Activated CD8-positive, alpha-beta memory T cell treated with anti-CD3 and anti-CD28 coated beads for 48 hours (primary cell): ENCODE measurements at regions not wholly inside any gene's neighbourhood (a gene's known extent, or its start where the extent isn't known, plus 50 kb on each side); places are given as distances from the start of the nearest gene placed in this dataset.

ENCODE experiments used
- DNase-seq, 3 experiments: peaks; one replicate each; pipeline ENCODE4 v3.0.0-alpha.2; 2020; ENCODE audit warnings: low read depth in 2 of 3, low spot score in 2 of 3

GRCh38 chr3:16658004-16658924 lies 53.0 kb upstream of the DAZL start:
- DNase-seq: no peak

GRCh38 chr3:16658925-16659793 lies 53.9 kb upstream of the DAZL start:
- DNase-seq: no peak

- no peak for DNase-seq
Observed at GRCh38 chr3:16663854-16664712, 58.9 kb upstream of the DAZL start.

GRCh38 chr3:16665282-16665741 lies 60.1 kb upstream of the DAZL start:
- DNase-seq: no peak

GRCh38 chr3:16666206-16666605 lies 61.0 kb upstream of the DAZL start:
- DNase-seq: no peak

- no peak for DNase-seq
Observed at GRCh38 chr3:16667633-16668032, 62.4 kb upstream of the DAZL start.

GRCh38 chr3:16668776-16669545 lies 63.7 kb upstream of the DAZL start:
- no peak for DNase-seq

- DNase-seq: no peak
Observed at GRCh38 chr3:16670191-16670590, 65.0 kb upstream of the DAZL start.

- DNase-seq: no peak
Observed at GRCh38 chr3:16671690-16672089, 66.5 kb upstream of the DAZL start.

GRCh38 chr3:16673530-16673929 lies 68.3 kb upstream of the DAZL start:
- DNase-seq: no peak

GRCh38 chr3:16675805-16676204 lies 70.6 kb upstream of the DAZL start:
- no peak for DNase-seq

GRCh38 chr3:16686679-16687078 lies 81.5 kb upstream of the DAZL start:
- DNase-seq: no peak

- DNase-seq: no peak
Observed at GRCh38 chr3:16687221-16687620, 82.0 kb upstream of the DAZL start.

- no peak for DNase-seq
Observed at GRCh38 chr3:16692486-16693344, 87.5 kb upstream of the DAZL start.

GRCh38 chr3:16693820-16694219 lies 88.6 kb upstream of the DAZL start:
- DNase-seq: no peak

- DNase-seq: no peak
Observed at GRCh38 chr3:16695710-16696109, 90.5 kb upstream of the DAZL start.

- no peak for DNase-seq
Observed at GRCh38 chr3:16697443-16698147, 92.4 kb upstream of the DAZL start.

- no peak for DNase-seq
Observed at GRCh38 chr3:16700651-16701050, 95.4 kb upstream of the DAZL start.

GRCh38 chr3:16704941-16705340 lies 99.7 kb upstream of the DAZL start:
- DNase-seq: no peak
